Astrocyte (in vitro differentiated cells and primary cell): ENCODE measurements at regions not wholly inside any gene's neighbourhood (a gene's known extent, or its start where the extent isn't known, plus 50 kb on each side); places are given as distances from the start of the nearest gene placed in this dataset.
A peak's percentile ranks its signal among the peaks of the same experiment; 100 is the strongest.

ENCODE experiments used
- DNase-seq: peaks from one replicate; pipeline ENCODE4 v3.0.0-alpha.2; 2010; ENCODE audit warnings: low read depth
- FAIRE-seq: peaks from 2 replicates; lab custom pipeline; 2011; peaks lifted over from hg19 to GRCh38; lab: Jason Lieb, UNC
- H2AFZ ChIP-seq: 2 replicates; pipeline ENCODE4 v1.6.0; 2012; ENCODE audit warnings: low read depth, low read length, inconsistent platforms
- H3K27ac ChIP-seq: 2 replicates; pipeline ENCODE4 v1.5.1; 2011; ENCODE audit warnings: low read depth, low read length, inconsistent platforms
- H3K27me3 ChIP-seq: 2 replicates; pipeline ENCODE4 v1.6.0; 2011; ENCODE audit warnings: low read length, inconsistent platforms; ENCODE audit not compliant: insufficient read depth
- H3K36me3 ChIP-seq: 2 replicates; pipeline ENCODE4 v1.5.1; 2011; ENCODE audit warnings: low read length, inconsistent platforms; ENCODE audit not compliant: insufficient read depth
- H3K4me1 ChIP-seq: 2 replicates; pipeline ENCODE4 v1.5.1; 2011; ENCODE audit warnings: low read length, inconsistent platforms; ENCODE audit not compliant: insufficient read depth
- H3K4me2 ChIP-seq: 2 replicates; pipeline ENCODE4 v1.6.0; 2012; ENCODE audit warnings: low read length, inconsistent platforms
- H3K4me3 ChIP-seq: 2 replicates; pipeline ENCODE4 v1.5.1; 2011; ENCODE audit warnings: low read depth, mild to moderate bottlenecking, low read length, inconsistent platforms; ENCODE audit not compliant: insufficient read depth
- H3K79me2 ChIP-seq: 2 replicates; pipeline ENCODE4 v1.6.0; 2012; ENCODE audit warnings: mild to moderate bottlenecking, low read length, inconsistent platforms; ENCODE audit not compliant: insufficient read depth
- H3K9ac ChIP-seq: 2 replicates; pipeline ENCODE4 v1.6.0; 2012; ENCODE audit warnings: mild to moderate bottlenecking, low read length, inconsistent platforms
- H3K9me3 ChIP-seq: 2 replicates; pipeline ENCODE4 v1.5.1; 2012; ENCODE audit warnings: low read depth, mild to moderate bottlenecking, low read length, inconsistent platforms; ENCODE audit not compliant: insufficient read depth
- H4K20me1 ChIP-seq: 2 replicates; pipeline ENCODE4 v1.6.0; 2012; ENCODE audit warnings: low read length, inconsistent platforms; ENCODE audit not compliant: insufficient read depth
- H3K27ac Mint-ChIP-seq: one replicate; pipeline ENCODE4 v1.8.0; 2021; ENCODE audit warnings: mild to moderate bottlenecking, mixed read lengths; ENCODE audit not compliant: unreplicated experiment
- H3K27me3 Mint-ChIP-seq: one replicate; pipeline ENCODE4 v1.8.0; 2021; ENCODE audit warnings: low read depth, mixed read lengths; ENCODE audit not compliant: unreplicated experiment
- H3K36me3 Mint-ChIP-seq: one replicate; pipeline ENCODE4 v1.8.0; 2021; ENCODE audit warnings: low read depth, mixed read lengths; ENCODE audit not compliant: unreplicated experiment
- H3K4me1 Mint-ChIP-seq: one replicate; pipeline ENCODE4 v1.8.0; 2021; ENCODE audit warnings: low read depth, mixed read lengths; ENCODE audit not compliant: unreplicated experiment
- H3K4me3 Mint-ChIP-seq: one replicate; pipeline ENCODE4 v1.8.0; 2021; ENCODE audit warnings: mild to moderate bottlenecking, moderate library complexity, mixed read lengths; ENCODE audit not compliant: unreplicated experiment
- H3K9me3 Mint-ChIP-seq: one replicate; pipeline ENCODE4 v1.8.0; 2021; ENCODE audit warnings: mild to moderate bottlenecking, mixed read lengths; ENCODE audit not compliant: unreplicated experiment
- CTCF ChIP-seq: IDR thresholded peaks from 2 replicates; pipeline ENCODE4 v1.5.1; 2011; ENCODE audit warnings: low read depth, mild to moderate bottlenecking, inconsistent platforms, low read length, moderate library complexity; ENCODE audit not compliant: insufficient read depth
- EZH2 ChIP-seq: IDR thresholded peaks from 2 replicates; pipeline ENCODE4 v1.6.1; 2012; ENCODE audit warnings: mild to moderate bottlenecking, low read length, inconsistent platforms; ENCODE audit not compliant: insufficient read depth

GRCh38 chrX:46407753-46408130 lies 137.5 kb downstream of the ZNF674 start:
- Mint-ChIP-seq H3K4me3 (no peak overlapping the region), H3K27ac (no peak overlapping the region), H3K27me3 (no peaks in the 10 kb centered on the region), H3K36me3 (no peaks in the 10 kb centered on the region), H3K9me3 (no peaks in the 10 kb centered on the region), H3K4me1 (peaks cover 7% of the 10 kb centered on the region)
- no peak for FAIRE-seq
- Histone ChIP-seq H3K4me2 (no peak overlapping the region), H2AFZ (no peak overlapping the region), H4K20me1 (no peaks in the 10 kb centered on the region), H3K9me3 (no peaks in the 10 kb centered on the region), H3K9ac (no peak overlapping the region), H3K27me3 (no peaks in the 10 kb centered on the region), H3K27ac (no peak overlapping the region), H3K36me3 (no peaks in the 10 kb centered on the region), H3K4me1 (no peaks in the 10 kb centered on the region), H3K79me2 (no peaks in the 10 kb centered on the region), H3K4me3 (no peak overlapping the region)
- no peak for TF ChIP-seq EZH2
- no peak for TF ChIP-seq CTCF
- DNase-seq = peak; percentile 23

DNA sequence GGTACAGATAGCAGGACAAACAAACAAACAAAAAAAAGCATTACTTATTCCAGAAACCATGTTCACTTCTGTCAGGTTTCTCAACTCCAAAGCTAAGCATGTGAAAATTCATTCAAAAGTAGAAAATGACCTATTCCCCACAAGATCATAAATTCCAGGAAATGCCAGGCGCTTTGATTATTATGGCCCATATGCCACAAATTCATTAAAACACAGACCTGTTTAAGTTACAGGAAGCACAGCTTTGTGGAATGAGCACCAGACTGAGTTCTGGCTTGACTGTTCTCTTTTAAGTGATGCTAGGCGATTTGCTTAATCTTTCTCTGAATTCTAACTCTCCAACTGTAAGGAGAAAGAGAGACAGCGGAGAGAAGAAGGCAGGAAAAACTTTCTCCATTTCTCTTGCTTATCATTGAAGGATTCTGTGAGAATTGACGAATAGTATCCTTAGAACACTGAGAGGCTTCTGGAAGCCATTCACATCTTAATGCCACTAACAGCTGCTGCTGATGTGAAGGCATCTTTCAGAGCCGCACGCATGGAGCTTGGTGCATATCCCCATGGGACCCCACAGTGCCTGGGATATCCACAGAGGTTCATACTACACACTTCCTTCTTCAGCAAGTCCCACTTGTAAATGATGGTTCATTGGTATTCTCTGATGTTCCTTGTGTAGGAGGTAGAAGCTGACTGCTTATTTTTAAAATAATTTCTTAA lies 138.0 kb downstream of the ZNF674 start:
- H3K36me3 Mint-ChIP-seq = no peaks in the 10 kb centered on the region
- H3K79me2 ChIP-seq = no peaks in the 10 kb centered on the region
- H3K27ac ChIP-seq = no peak overlapping the region
- FAIRE-seq = no peak
- no peak for DNase-seq
- H3K4me1 Mint-ChIP-seq = peaks cover 7% of the 10 kb centered on the region
- no peaks in the 10 kb centered on the region for H3K27me3 ChIP-seq
- H3K27me3 Mint-ChIP-seq = no peaks in the 10 kb centered on the region
- peak overlapping the region; percentile 34 for H3K4me3 Mint-ChIP-seq
- no peaks in the 10 kb centered on the region for H4K20me1 ChIP-seq
- no peak overlapping the region for H3K27ac Mint-ChIP-seq
- H3K9ac ChIP-seq = no peak overlapping the region
- no peaks in the 10 kb centered on the region for H3K36me3 ChIP-seq
- H3K4me2 ChIP-seq = no peak overlapping the region
- no peaks in the 10 kb centered on the region for H3K9me3 ChIP-seq
- no peak for TF ChIP-seq CTCF
- no peak for TF ChIP-seq EZH2
- no peak overlapping the region for H2AFZ ChIP-seq
- H3K4me1 ChIP-seq = no peaks in the 10 kb centered on the region
- H3K9me3 Mint-ChIP-seq = peaks cover under 1% of the 10 kb centered on the region
- no peak overlapping the region for H3K4me3 ChIP-seq

DNA sequence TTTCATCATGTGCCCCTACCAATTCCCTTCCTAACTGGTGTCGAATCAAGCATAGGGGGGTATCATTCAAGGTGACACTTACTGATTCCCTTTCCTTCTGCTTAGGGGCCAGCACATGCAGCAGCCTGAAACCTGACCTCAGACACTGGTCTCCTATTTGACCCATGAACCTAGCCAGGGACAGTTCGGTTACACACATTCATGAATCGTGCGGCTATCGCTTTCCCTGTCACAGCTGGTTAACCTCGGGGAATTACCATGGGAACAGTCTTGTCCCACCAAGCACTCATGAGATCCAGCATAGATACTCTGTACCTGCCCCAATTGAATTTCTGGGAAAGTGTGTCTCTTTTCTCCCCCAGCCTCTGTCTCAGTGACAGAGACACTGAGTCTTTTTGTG lies 140.4 kb downstream of the ZNF674 start:
- DNase-seq = no peak
- Histone ChIP-seq H3K36me3 (no peaks in the 10 kb centered on the region), H3K4me3 (no peak overlapping the region), H3K4me1 (no peaks in the 10 kb centered on the region), H3K27me3 (no peaks in the 10 kb centered on the region), H4K20me1 (no peaks in the 10 kb centered on the region), H2AFZ (no peak overlapping the region), H3K9ac (no peak overlapping the region), H3K9me3 (no peaks in the 10 kb centered on the region), H3K79me2 (no peaks in the 10 kb centered on the region), H3K27ac (no peak overlapping the region), H3K4me2 (no peak overlapping the region)
- H3K27ac Mint-ChIP-seq = no peak overlapping the region
- no peak for TF ChIP-seq EZH2
- H3K4me1 Mint-ChIP-seq = peaks cover 7% of the 10 kb centered on the region
- no peak for FAIRE-seq
- no peaks in the 10 kb centered on the region for H3K36me3 Mint-ChIP-seq
- H3K9me3 Mint-ChIP-seq = peaks cover 2% of the 10 kb centered on the region
- no peak overlapping the region for H3K4me3 Mint-ChIP-seq
- H3K27me3 Mint-ChIP-seq = no peaks in the 10 kb centered on the region
